ENCODE measurements at regions not wholly inside any gene's neighbourhood (a gene's known extent, or its start where the extent isn't known, plus 50 kb on each side); places are given as distances from the start of the nearest gene placed in this dataset.
A peak's percentile ranks its signal among the peaks of the same experiment; 100 is the strongest.
"Not testable (repeated sequence)": the region's sequence is repeated elsewhere in the genome, so short reads cannot be mapped to it uniquely, and the experiment has no call there.

DNA sequence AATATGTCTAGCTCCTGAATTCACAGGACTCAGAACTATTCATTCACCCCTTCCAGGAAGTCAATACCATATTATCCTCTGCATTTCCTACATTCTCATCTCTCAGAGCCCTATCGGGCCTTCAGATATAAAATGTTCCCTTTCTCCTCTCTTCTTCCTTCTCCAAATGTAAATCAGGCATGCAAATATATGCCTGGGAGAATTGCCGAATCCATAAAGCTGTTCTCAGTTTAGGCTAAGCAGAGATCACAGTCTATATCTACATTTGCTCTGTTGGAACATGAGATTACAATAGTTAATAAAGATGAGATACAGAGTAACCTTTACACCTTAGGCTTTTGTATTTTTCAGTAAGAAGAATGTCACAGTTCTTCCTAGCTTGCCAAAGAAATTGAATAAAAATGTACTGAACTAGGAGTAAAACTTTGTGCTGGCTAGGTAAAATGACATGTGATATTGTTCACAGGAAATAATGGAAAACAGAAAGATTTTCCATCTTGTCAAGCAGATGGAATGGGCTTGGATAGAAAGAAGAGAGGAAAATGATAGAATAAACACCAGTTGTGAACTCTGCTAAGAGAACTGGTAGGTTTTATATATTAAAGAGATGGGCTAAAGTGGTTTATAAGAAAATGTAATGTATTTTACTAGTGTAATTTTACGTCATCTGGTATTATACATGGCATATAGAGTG, 161.5 kb downstream of the NRIP1 start:
- peak; percentile 25 for DNase-seq

DNA sequence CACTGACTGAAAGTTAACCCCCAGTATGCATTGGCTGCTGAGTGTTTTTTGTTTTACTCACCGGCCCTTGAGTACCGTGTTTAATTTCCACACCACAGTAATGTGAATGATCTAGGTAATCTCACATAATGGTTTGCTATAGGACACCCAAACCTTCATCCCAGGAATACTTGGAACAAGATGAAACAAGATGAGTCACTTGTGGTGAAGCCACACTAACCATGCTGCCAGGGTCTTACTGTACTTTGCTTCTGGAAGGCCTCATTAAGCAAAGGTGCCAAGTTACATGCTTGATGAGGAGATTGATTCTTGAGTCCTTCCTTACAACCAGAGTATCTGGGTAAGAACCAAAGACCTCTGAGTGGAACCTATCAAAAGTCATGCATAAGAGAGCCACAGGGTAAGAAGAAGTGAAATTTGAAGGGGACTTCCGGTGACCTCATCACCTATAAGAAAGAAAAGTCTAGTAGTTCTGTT, 163.3 kb downstream of the NRIP1 start:
- DNase-seq, result no peak

GRCh38 chr21:14900611-14901010, 164.2 kb downstream of the NRIP1 start:
- no peak for DNase-seq

DNA sequence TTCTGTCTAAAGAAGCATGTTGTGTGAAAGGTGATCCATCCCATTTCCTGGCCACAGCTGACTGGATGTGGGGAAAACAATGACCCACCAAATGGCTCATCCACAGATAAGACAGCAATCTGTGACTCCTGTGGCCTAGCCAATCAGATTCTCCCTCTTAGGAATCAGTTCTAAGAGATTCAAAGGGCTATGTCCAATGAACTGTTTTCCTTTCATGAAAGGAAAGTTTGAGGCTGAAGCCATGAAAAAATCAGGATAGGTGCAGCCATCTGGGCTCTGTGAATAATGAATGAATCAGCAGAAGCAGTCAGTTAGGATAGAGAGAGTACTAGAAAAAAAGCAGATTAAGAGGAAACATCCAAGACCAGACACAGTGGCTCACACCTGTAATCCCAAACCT, 164.7 kb downstream of the NRIP1 start:
- no peak for DNase-seq

- DNase-seq, result no peak
Measured at GRCh38 chr21:14895792-14896191, 169.0 kb downstream of the NRIP1 start.

- DNase-seq, result no peak
Measured at GRCh38 chr21:14890141-14890540, 174.7 kb downstream of the NRIP1 start.

DNA sequence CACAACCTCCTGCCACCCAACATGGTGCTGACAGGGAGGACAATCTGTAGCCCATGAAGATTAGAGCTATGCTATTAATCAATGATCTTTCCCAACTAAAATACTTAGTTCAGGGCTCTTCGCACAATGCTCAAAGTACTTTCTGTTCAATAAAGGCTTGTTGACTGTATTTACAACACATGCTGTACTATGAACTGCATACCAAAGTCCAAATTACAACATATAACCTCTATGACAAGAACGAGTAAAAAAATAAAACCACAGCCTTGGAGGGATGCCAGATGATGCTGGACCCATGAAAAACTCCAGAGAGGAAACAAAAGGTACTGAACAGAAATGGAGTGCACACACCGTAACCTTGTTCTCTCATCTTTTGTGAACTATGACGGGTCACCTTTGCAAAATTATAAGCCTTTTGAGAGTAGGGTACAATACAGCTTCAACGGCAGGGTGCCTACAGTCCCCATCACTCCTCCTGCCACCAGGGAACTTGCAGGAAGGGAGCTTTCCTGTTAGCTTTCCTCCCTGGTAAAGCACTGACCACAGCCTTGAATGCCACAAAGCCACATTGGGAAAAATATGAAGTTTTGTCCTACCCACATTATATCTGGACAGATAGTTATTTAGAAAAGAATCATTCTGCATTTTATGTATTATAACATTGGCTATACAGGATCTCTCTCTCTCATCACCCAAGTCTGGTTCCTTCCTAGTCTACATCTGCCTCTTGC, 175.6 kb downstream of the NRIP1 start:
- no peak for DNase-seq

GRCh38 chr21:14888202-14888601, 176.6 kb downstream of the NRIP1 start:
- DNase-seq, result no peak

- no peak for DNase-seq
Measured at GRCh38 chr21:14886001-14886400, 178.8 kb downstream of the NRIP1 start.

DNA sequence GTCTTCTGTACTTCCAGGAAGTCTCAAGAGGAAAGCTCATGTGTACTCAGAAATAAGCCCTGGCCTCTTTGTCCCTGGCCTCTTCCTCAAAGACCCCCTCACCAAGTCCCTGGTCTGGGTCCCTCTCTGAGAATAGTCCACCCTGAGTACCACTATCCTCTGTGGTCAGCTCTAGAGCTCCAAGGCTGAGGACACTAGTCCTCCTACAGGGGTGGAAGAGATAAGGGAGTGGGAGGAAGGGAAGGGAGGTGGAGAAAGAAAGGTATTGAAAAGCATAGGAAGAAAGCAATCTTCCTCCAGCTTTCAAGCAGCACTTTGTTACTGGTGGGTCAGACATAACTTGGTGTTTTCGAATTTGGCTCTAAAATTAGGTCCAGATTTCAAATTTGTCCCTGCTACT, 181.4 kb downstream of the NRIP1 start:
- no peak for DNase-seq

DNA sequence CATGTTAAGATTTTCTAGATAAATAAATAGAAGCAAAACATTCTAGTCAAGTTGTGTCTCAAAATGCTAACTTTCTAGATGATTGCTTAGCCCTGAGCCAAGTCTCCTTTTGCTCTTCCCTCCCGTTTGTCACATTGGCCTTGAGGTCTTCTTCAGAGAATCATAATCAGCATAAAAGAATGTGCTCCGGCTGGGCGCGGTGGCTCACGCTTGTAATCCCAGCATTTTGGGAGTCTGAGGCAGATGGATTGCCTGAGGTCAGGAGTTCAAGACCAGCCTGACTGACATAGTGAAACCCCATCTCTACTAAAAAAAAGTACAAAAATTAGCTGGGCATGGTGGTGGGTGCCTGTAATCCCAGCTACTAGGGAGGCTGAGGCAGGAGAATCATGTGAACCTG, 182.3 kb downstream of the NRIP1 start:
- not testable (repeated sequence) for DNase-seq

- DNase-seq, result no peak
Measured at GRCh38 chr21:14881863-14882499, 182.8 kb downstream of the NRIP1 start.

GRCh38 chr21:14880922-14881321, 183.9 kb downstream of the NRIP1 start:
- no peak for DNase-seq

DNA sequence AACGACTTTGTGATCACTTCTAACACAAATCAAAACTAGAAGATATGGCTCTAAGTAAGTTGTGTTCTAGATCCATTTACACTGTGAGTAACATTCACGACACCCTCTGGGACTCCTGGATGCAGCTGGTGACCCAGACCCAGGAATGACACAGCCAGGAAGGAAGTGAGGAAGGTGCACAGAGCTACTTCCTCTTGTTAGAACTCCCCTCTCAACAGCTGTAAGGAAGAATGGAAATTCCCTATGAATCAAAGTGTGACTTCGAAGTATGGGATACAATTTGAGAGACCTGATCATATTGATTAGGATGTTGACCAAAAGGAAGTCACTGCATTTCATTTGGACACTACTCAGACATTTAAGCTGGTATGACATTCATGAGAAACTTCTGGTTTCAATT, 185.3 kb downstream of the NRIP1 start:
- no peak for DNase-seq

DNA sequence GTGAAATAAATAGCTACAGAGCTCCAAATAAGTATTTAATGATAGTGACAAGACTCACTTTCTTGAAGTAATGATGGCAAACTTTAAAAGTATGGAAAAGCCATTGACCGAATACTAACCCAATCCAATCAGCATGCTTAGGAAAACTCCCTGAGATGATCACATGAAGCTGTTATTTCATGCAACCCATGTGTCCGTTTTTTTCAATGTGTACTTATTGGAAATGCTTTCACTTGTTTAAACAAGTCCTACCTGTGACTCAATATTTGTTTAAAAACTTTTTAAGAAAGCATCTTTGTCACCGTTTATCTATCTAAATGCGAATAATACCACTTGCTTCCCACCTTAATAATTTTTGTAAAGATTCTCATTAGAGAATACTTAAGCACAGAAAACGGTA, 185.8 kb downstream of the NRIP1 start:
- DNase-seq, result no peak

DNA sequence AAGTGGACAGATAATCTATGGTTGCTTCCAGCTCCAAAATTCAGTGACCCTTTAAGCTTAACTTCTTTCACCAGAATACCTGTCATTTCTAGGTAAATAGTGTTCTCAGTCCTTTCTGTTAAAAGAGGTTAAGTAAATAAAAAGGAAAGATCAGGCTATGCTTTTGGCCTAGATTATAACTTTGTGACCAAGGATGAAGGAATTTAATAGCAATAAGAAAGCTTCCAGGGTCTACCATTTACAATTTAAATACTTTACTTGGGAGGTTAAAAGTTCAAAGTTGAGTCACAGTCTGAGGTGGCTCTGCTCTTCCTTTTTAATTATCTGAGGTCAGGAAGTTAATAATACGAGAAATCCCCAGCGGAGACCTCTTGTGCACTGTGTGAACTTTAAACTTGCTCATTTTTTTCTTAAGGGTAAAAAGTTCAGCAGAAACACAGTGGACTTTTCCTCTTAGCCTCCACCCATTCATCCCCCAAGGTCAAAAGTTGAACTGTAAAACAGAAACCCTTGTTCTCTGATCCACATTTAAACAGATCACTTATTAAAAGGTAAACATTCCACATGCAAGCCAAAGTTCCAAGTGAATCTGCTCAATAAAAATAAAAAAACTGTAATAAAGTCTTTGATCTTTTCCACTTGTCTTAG, 187.1 kb downstream of the NRIP1 start:
- DNase-seq, result no peak

DNA sequence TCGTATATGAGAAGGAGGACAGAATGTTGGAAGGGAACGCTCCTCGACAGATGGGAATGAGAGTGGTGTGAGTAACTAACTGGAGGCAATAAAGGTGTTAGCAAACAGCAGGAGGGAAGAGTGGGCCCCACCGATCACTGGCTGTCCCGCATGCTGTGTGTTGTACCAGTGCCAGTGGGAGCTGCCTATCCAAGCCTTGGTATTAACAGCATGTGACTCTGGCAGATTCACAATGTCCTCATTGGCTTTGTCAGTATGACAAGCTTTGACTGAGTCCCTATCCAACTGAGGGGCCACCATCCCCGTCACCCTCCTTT, 188.3 kb downstream of the NRIP1 start:
- no peak for DNase-seq

- DNase-seq, result no peak
Measured at GRCh38 chr21:14875704-14876523, 188.9 kb downstream of the NRIP1 start.

DNA sequence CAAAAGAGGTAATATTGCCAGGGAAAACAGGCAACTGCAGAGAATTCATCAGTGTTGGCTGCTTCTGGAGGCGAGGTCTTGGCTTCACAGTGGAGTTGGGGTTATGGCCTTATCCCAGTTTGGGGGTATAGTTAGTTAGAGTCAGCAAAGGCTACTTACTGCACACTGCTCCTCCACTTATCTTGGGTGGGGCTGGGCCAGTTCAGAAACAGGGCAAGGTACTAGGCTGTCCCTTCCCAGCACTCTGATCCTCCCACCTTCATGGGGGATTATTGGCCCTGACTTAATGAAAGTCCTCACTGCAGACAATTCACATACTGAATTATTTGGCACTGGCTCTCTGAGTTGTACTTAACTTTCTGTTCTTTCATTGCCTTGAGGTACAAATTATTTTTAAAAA, 189.6 kb downstream of the NRIP1 start:
- no peak for DNase-seq

GRCh38 chr21:14874379-14874778, 190.4 kb downstream of the NRIP1 start:
- DNase-seq, result no peak

- DNase-seq, result no peak
Measured at GRCh38 chr21:14871861-14872260, 192.9 kb downstream of the NRIP1 start.

- DNase-seq, result no peak
Measured at GRCh38 chr21:14870853-14871149, 194.0 kb downstream of the NRIP1 start.

All from NCI-H1048 (cell line).